CD14-positive monocyte (primary cell): ENCODE measurements at regions not wholly inside any gene's neighbourhood (a gene's known extent, or its start where the extent isn't known, plus 50 kb on each side); places are given as distances from the start of the nearest gene placed in this dataset.

Experiments used
- DNase-seq, 3 donors: peaks; one replicate each; pipeline ENCODE4 v3.0.0-alpha.2; 2011 to 2022
- H2AFZ ChIP-seq: 2 replicates; pipeline ENCODE4 v1.6.0; 2012; ENCODE audit warnings: mild to moderate bottlenecking, low read depth, low read length, inconsistent platforms; ENCODE audit not compliant: insufficient read depth, poor library complexity, severe bottlenecking
- H3K27ac ChIP-seq, 2 donors: 1 replicate in 1 of 2; 2 replicates in 1 of 2; pipeline ENCODE4 v1.5.1; 2012 to 2013; ENCODE audit warnings: low read length in 2 of 2, control low read depth in 1 of 2, inconsistent platforms in 1 of 2, low read depth in 1 of 2, mild to moderate bottlenecking in 1 of 2
- H3K27me3 ChIP-seq, 2 donors: one replicate each; pipeline versions ENCODE4 v1.6.0 to v1.6.1; 2011 to 2013; ENCODE audit warnings: low read length in 2 of 2; ENCODE audit not compliant: control insufficient read depth in 2 of 2, insufficient read depth in 2 of 2
- H3K36me3 ChIP-seq, 2 donors: replicated peaks in 1 of 2; 1 replicate in 1 of 2; 2 replicates in 1 of 2; pipeline versions ENCODE4 v1.5.1 to v1.6.1; 2012 to 2013; ENCODE audit warnings: low read length in 2 of 2, control low read depth in 1 of 2, inconsistent platforms in 1 of 2, mild to moderate bottlenecking in 1 of 2; ENCODE audit not compliant: insufficient read depth in 2 of 2, control insufficient read depth in 1 of 2
- H3K4me1 ChIP-seq, 2 donors: 1 replicate in 1 of 2; 2 replicates in 1 of 2; pipeline versions ENCODE4 v1.5.1 to v1.6.1; 2012 to 2013; ENCODE audit warnings: low read length in 2 of 2, control low read depth in 1 of 2, inconsistent platforms in 1 of 2, mild to moderate bottlenecking in 1 of 2, moderate library complexity in 1 of 2; ENCODE audit not compliant: insufficient read depth in 2 of 2, control insufficient read depth in 1 of 2
- H3K4me2 ChIP-seq: replicated peaks from 2 replicates; pipeline ENCODE3; 2012; ENCODE audit warnings: low read length, moderate library complexity, mild to moderate bottlenecking; ENCODE audit not compliant: poor library complexity, severe bottlenecking; ENCODE audit errors: extremely low read depth
- H3K4me3 ChIP-seq, 3 experiments: fragments of 200-600 bp in 1 of 3; sonication (generic) in 1 of 3; replicated peaks in 1 of 3; 1 replicate in 2 of 3; 2 replicates in 1 of 3; pipeline ENCODE4 v1.5.1; 2011 to 2013; ENCODE audit warnings: low read length in 3 of 3, mild to moderate bottlenecking in 3 of 3, control low read depth in 2 of 3, low read depth in 2 of 3, inconsistent platforms in 1 of 3, moderate library complexity in 1 of 3
- H3K79me2 ChIP-seq: 2 replicates; pipeline ENCODE4 v1.6.0; 2012; ENCODE audit warnings: mild to moderate bottlenecking, control low read depth, inconsistent platforms, low read length, moderate library complexity; ENCODE audit not compliant: insufficient read depth
- H3K9ac ChIP-seq: 2 replicates; pipeline ENCODE4 v1.6.0; 2017; ENCODE audit warnings: low read length, mild to moderate bottlenecking; ENCODE audit not compliant: insufficient read depth, poor library complexity, severe bottlenecking
- H3K9me3 ChIP-seq, 2 donors: replicated peaks in 1 of 2; 1 replicate in 1 of 2; 2 replicates in 1 of 2; pipeline versions ENCODE4 v1.5.1 to v1.6.1; 2012 to 2013; ENCODE audit warnings: low read length in 2 of 2, control low read depth in 1 of 2; ENCODE audit not compliant: control insufficient read depth in 1 of 2, insufficient read depth in 1 of 2
- H4K20me1 ChIP-seq: 2 replicates; pipeline ENCODE4 v1.6.0; 2012; ENCODE audit warnings: mild to moderate bottlenecking, low read length, control low read depth, moderate library complexity; ENCODE audit not compliant: insufficient read depth
- H3K27ac Mint-ChIP-seq, 7 donors: one replicate each; pipeline ENCODE4 v1.8.0; 2020; ENCODE audit warnings: mild to moderate bottlenecking in 7 of 7, mixed read lengths in 7 of 7, moderate library complexity in 6 of 7, inconsistent platforms in 2 of 7
- H3K27me3 Mint-ChIP-seq, 3 donors: one replicate each; pipeline ENCODE4 v1.8.0; 2021 to 2022; ENCODE audit warnings: low read depth in 3 of 3, mild to moderate bottlenecking in 3 of 3, mixed read lengths in 3 of 3, moderate library complexity in 3 of 3, inconsistent platforms in 1 of 3
- H3K36me3 Mint-ChIP-seq, 2 donors: one replicate each; pipeline ENCODE4 v1.8.0; 2020; ENCODE audit warnings: mixed read lengths in 2 of 2, inconsistent platforms in 1 of 2, mild to moderate bottlenecking in 1 of 2
- H3K4me1 Mint-ChIP-seq: one replicate; pipeline ENCODE4 v1.8.0; 2020; ENCODE audit warnings: mild to moderate bottlenecking, mixed read lengths
- H3K4me3 Mint-ChIP-seq, 2 donors: one replicate each; pipeline ENCODE4 v1.8.0; 2020; ENCODE audit warnings: mild to moderate bottlenecking in 2 of 2, mixed read lengths in 2 of 2, moderate library complexity in 1 of 2
- H3K9me3 Mint-ChIP-seq, 7 donors: one replicate each; pipeline ENCODE4 v1.8.0; 2020 to 2022; ENCODE audit warnings: mixed read lengths in 7 of 7, mild to moderate bottlenecking in 6 of 7, moderate library complexity in 6 of 7, inconsistent platforms in 2 of 7
- WGBS: methylation state at CpG from one replicate; pipeline ENCODE4 v1.1.5; 2013; ENCODE audit warnings: missing lambda C conversion rate; ENCODE audit not compliant: insufficient coverage; 5-methylcytosine and 5-hydroxymethylcytosine counted together
- intact Hi-C, 2 donors: fragments of 100-400 bp; cut with micrococcal nuclease; formaldehyde crosslinking; loops; one replicate each; pipeline versions ENCODE4 v1.15.0 to v1.15.1; 2023
- TF ChIP-seq, protein P1 (sequence below): fragments of 200-600 bp; IDR thresholded peaks from one replicate; pipeline ENCODE4 v1.8.0; 2022; ENCODE audit warnings: antibody characterized with exemption, mild to moderate bottlenecking

DNA sequence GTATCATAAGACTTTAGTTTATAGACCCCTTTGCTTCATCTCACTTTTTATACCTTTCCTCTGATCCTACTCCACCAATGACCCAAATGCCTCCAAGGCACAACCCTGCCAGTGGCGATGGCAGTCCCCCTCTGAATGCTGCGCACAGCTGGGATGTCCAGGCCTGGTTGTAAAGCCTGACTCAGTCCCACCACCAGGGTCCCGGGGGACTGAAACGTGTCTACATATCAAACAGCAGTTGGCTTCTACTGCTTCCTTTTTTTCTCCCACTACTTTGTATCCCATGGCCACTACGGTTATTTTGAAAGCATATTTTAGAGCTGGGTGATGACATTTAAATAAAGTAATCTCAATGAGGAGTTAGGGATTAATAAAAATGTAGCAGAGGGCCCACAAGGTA is 329.8 kb upstream of the PSMD7 start:
- Histone ChIP-seq H3K4me1 (no peaks in the 10 kb centered on the region), H3K27me3 (no peaks in the 10 kb centered on the region), H3K36me3 (no peaks in the 10 kb centered on the region), H4K20me1 (no peaks in the 10 kb centered on the region), H3K4me2 (no peak overlapping the region), H3K9ac (no peak overlapping the region), H3K4me3 (no peak overlapping the region), H3K27ac (no peak overlapping the region), H2AFZ (no peak overlapping the region), H3K79me2 (no peaks in the 10 kb centered on the region), H3K9me3 (peaks cover 0 to 3% of the 10 kb centered on the region in 2 donors)
- no peaks in the 10 kb centered on the region for H3K36me3 Mint-ChIP-seq
- peaks cover 0 to 8% (median 3%) of the 10 kb centered on the region in 7 donors for H3K9me3 Mint-ChIP-seq
- no peaks in the 10 kb centered on the region for H3K4me1 Mint-ChIP-seq
- H3K4me3 Mint-ChIP-seq = no peak overlapping the region
- TF ChIP-seq, protein P1, sequence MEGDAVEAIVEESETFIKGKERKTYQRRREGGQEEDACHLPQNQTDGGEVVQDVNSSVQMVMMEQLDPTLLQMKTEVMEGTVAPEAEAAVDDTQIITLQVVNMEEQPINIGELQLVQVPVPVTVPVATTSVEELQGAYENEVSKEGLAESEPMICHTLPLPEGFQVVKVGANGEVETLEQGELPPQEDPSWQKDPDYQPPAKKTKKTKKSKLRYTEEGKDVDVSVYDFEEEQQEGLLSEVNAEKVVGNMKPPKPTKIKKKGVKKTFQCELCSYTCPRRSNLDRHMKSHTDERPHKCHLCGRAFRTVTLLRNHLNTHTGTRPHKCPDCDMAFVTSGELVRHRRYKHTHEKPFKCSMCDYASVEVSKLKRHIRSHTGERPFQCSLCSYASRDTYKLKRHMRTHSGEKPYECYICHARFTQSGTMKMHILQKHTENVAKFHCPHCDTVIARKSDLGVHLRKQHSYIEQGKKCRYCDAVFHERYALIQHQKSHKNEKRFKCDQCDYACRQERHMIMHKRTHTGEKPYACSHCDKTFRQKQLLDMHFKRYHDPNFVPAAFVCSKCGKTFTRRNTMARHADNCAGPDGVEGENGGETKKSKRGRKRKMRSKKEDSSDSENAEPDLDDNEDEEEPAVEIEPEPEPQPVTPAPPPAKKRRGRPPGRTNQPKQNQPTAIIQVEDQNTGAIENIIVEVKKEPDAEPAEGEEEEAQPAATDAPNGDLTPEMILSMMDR = no peak
- peaks cover 0 to 3% (median under 1%) of the 10 kb centered on the region in 3 donors for H3K27me3 Mint-ChIP-seq
- 88% methylated on average over 2 of the region's 5 CpGs for WGBS
- no peak for DNase-seq
- intact Hi-C loops = no loop called here
- no peak overlapping the region for H3K27ac Mint-ChIP-seq

DNA sequence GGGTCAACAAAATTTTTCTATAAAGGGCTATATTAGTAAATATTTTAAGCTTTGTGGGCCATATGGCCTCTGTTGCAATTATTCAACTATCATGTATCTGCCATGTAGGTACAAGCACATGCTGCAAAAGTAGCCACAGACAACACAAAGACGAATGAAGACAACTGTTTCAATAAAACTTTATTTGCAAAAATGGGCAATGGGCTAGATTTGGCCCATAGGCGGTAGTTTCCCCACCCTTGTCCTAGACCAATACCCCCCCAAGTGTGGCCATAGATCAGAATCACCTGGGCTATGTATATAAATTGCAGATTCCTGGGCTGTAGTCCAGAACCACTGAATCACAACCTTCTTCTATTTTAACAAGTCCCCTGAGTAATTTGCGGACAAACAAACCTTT is 331.0 kb upstream of the PSMD7 start:
- Mint-ChIP-seq H3K4me1 (no peaks in the 10 kb centered on the region), H3K27ac (no peak overlapping the region), H3K27me3 (peaks cover 0 to 3% (median 0%) of the 10 kb centered on the region in 3 donors), H3K9me3 (peaks cover 0 to 8% (median 3%) of the 10 kb centered on the region in 7 donors), H3K36me3 (no peaks in the 10 kb centered on the region), H3K4me3 (no peak overlapping the region)
- H3K4me2 ChIP-seq = no peak overlapping the region
- H3K36me3 ChIP-seq = no peaks in the 10 kb centered on the region
- WGBS = 100% methylated on average over 2 of the region's 3 CpGs
- TF ChIP-seq, protein P1 = no peak
- no peak overlapping the region for H2AFZ ChIP-seq
- DNase-seq = no peak
- H3K27ac ChIP-seq = no peak overlapping the region
- H3K4me3 ChIP-seq = no peak overlapping the region
- H3K27me3 ChIP-seq = no peaks in the 10 kb centered on the region
- H3K9me3 ChIP-seq = peaks cover 0 to 9% of the 10 kb centered on the region in 2 donors
- H3K9ac ChIP-seq = no peak overlapping the region
- no peaks in the 10 kb centered on the region for H3K4me1 ChIP-seq
- intact Hi-C loops = no loop called here
- H3K79me2 ChIP-seq = no peaks in the 10 kb centered on the region
- no peaks in the 10 kb centered on the region for H4K20me1 ChIP-seq
